ENCODE measurements at regions not wholly inside any gene's neighbourhood (a gene's known extent, or its start where the extent isn't known, plus 50 kb on each side); places are given as distances from the start of the nearest gene placed in this dataset.

GRCh38 chr6:30832864-30833263 is 51.5 kb upstream of the DDR1 start:
- no peak for ATAC-seq
- TF ChIP-seq RARB (CRISPR knock-in tag; IDR thresholded peaks at IDR 0.05) (no peak), PPARA (CRISPR knock-in tag; IDR thresholded peaks at IDR 0.05; ENCODE audit: borderline replicate concordance) (no peak), ZNF8 (CRISPR knock-in tag; IDR thresholded peaks at IDR 0.05) (no peak), TCF4 (CRISPR knock-in tag; IDR thresholded peaks at IDR 0.05; ENCODE audit: borderline replicate concordance) (no peak), SNAI2 (CRISPR knock-in tag; IDR thresholded peaks at IDR 0.05) (no peak), ZC3H10 (CRISPR knock-in tag; IDR thresholded peaks at IDR 0.05) (no peak), ZNF565 (CRISPR knock-in tag; conservative IDR thresholded peaks at IDR 0.05; ENCODE audit: low read depth) (no peak)
- TF ChIP-seq, protein P1, sequence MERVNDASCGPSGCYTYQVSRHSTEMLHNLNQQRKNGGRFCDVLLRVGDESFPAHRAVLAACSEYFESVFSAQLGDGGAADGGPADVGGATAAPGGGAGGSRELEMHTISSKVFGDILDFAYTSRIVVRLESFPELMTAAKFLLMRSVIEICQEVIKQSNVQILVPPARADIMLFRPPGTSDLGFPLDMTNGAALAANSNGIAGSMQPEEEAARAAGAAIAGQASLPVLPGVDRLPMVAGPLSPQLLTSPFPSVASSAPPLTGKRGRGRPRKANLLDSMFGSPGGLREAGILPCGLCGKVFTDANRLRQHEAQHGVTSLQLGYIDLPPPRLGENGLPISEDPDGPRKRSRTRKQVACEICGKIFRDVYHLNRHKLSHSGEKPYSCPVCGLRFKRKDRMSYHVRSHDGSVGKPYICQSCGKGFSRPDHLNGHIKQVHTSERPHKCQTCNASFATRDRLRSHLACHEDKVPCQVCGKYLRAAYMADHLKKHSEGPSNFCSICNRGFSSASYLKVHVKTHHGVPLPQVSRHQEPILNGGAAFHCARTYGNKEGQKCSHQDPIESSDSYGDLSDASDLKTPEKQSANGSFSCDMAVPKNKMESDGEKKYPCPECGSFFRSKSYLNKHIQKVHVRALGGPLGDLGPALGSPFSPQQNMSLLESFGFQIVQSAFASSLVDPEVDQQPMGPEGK (CRISPR knock-in tag; IDR thresholded peaks at IDR 0.05; ENCODE audit: borderline replicate concordance), result no peak
- TF ChIP-seq, protein P2, sequence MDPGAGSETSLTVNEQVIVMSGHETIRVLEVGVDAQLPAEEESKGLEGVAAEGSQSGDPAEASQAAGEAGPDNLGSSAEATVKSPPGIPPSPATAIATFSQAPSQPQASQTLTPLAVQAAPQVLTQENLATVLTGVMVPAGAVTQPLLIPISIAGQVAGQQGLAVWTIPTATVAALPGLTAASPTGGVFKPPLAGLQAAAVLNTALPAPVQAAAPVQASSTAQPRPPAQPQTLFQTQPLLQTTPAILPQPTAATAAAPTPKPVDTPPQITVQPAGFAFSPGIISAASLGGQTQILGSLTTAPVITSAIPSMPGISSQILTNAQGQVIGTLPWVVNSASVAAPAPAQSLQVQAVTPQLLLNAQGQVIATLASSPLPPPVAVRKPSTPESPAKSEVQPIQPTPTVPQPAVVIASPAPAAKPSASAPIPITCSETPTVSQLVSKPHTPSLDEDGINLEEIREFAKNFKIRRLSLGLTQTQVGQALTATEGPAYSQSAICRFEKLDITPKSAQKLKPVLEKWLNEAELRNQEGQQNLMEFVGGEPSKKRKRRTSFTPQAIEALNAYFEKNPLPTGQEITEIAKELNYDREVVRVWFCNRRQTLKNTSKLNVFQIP (CRISPR knock-in tag; IDR thresholded peaks at IDR 0.05; ENCODE audit: borderline replicate concordance, low read depth), result no peak

- TF ChIP-seq ISL1 (CRISPR knock-in tag; IDR thresholded peaks at IDR 0.05), result no peak
- TF ChIP-seq ZNF565 (CRISPR knock-in tag; conservative IDR thresholded peaks at IDR 0.05; ENCODE audit: low read depth), result no peak
- TF ChIP-seq ESRRG (CRISPR knock-in tag; IDR thresholded peaks at IDR 0.05), result no peak
- no peak for TF ChIP-seq RARB (CRISPR knock-in tag; IDR thresholded peaks at IDR 0.05)
- no peak for TF ChIP-seq ZFP30 (CRISPR knock-in tag; IDR thresholded peaks at IDR 0.05)
- TF ChIP-seq OSR1 (CRISPR knock-in tag; IDR thresholded peaks at IDR 0.05), result no peak
- no peak for TF ChIP-seq ARNTL (CRISPR knock-in tag; IDR thresholded peaks at IDR 0.05; ENCODE audit: borderline replicate concordance, low read depth)
- TF ChIP-seq ZC3H10 (CRISPR knock-in tag; IDR thresholded peaks at IDR 0.05), result no peak
- TF ChIP-seq, protein P1 (CRISPR knock-in tag; IDR thresholded peaks at IDR 0.05; ENCODE audit: borderline replicate concordance), result no peak
- TF ChIP-seq ZNF70 (CRISPR knock-in tag; IDR thresholded peaks at IDR 0.05), result no peak
- no peak for TF ChIP-seq GLIS3 (CRISPR knock-in tag; IDR thresholded peaks at IDR 0.05)
- no peak for TF ChIP-seq PPARA (CRISPR knock-in tag; IDR thresholded peaks at IDR 0.05; ENCODE audit: borderline replicate concordance)
- TF ChIP-seq, protein P3, sequence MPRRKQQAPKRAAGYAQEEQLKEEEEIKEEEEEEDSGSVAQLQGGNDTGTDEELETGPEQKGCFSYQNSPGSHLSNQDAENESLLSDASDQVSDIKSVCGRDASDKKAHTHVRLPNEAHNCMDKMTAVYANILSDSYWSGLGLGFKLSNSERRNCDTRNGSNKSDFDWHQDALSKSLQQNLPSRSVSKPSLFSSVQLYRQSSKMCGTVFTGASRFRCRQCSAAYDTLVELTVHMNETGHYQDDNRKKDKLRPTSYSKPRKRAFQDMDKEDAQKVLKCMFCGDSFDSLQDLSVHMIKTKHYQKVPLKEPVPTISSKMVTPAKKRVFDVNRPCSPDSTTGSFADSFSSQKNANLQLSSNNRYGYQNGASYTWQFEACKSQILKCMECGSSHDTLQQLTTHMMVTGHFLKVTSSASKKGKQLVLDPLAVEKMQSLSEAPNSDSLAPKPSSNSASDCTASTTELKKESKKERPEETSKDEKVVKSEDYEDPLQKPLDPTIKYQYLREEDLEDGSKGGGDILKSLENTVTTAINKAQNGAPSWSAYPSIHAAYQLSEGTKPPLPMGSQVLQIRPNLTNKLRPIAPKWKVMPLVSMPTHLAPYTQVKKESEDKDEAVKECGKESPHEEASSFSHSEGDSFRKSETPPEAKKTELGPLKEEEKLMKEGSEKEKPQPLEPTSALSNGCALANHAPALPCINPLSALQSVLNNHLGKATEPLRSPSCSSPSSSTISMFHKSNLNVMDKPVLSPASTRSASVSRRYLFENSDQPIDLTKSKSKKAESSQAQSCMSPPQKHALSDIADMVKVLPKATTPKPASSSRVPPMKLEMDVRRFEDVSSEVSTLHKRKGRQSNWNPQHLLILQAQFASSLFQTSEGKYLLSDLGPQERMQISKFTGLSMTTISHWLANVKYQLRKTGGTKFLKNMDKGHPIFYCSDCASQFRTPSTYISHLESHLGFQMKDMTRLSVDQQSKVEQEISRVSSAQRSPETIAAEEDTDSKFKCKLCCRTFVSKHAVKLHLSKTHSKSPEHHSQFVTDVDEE (CRISPR knock-in tag; IDR thresholded peaks at IDR 0.05), result no peak
- no peak for TF ChIP-seq ZNF8 (CRISPR knock-in tag; IDR thresholded peaks at IDR 0.05)
- no peak for ATAC-seq
Measured at GRCh38 chr6:30830438-30830837, 53.9 kb upstream of the DDR1 start.

GRCh38 chr6:30829639-30830255 is 54.6 kb upstream of the DDR1 start:
- TF ChIP-seq SNAI2 (CRISPR knock-in tag; IDR thresholded peaks at IDR 0.05) (no peak), ZC3H10 (CRISPR knock-in tag; IDR thresholded peaks at IDR 0.05) (no peak), ZFP30 (CRISPR knock-in tag; IDR thresholded peaks at IDR 0.05) (no peak)
- no peak for ATAC-seq

DNA sequence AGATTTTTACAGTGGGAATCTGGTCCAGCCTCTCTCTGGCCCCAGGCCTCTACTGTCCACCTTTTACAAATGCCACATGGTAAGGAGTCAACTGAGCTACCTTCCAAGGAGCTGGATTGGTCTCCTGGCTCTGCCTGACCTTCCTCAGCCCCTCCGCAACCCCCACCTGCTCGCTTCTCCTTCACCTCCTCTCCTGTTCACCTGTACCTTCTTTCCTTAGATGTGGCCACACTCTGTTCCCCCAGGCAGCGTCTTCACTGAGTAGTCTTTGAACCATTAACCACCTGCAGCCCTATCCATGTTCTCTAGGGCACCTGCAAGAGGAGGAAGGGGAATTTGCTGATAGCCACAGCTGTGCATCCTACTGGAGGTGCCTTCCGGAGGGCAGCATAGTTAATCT is 55.3 kb upstream of the DDR1 start:
- ATAC-seq, result peak; percentile 4; the same call in 1 of the 3 replicates
- no peak for TF ChIP-seq CREB5 (CRISPR knock-in tag; IDR thresholded peaks at IDR 0.05; ENCODE audit: low read depth)
- no peak for TF ChIP-seq RARB (CRISPR knock-in tag; IDR thresholded peaks at IDR 0.05)
- TF ChIP-seq ISL1 (CRISPR knock-in tag; IDR thresholded peaks at IDR 0.05), result no peak
- no peak for TF ChIP-seq OSR1 (CRISPR knock-in tag; IDR thresholded peaks at IDR 0.05)
- no peak for TF ChIP-seq CSDC2 (CRISPR knock-in tag; IDR thresholded peaks at IDR 0.05)
- TF ChIP-seq SNAI2 (CRISPR knock-in tag; IDR thresholded peaks at IDR 0.05), result no peak
- TF ChIP-seq ARNTL (CRISPR knock-in tag; IDR thresholded peaks at IDR 0.05; ENCODE audit: borderline replicate concordance, low read depth), result no peak
- no peak for TF ChIP-seq TOX (CRISPR knock-in tag; IDR thresholded peaks at IDR 0.05; ENCODE audit: borderline replicate concordance)
- no peak for TF ChIP-seq ESRRG (CRISPR knock-in tag; IDR thresholded peaks at IDR 0.05)
- no peak for TF ChIP-seq ZFP30 (CRISPR knock-in tag; IDR thresholded peaks at IDR 0.05)
- TF ChIP-seq, protein P2 (CRISPR knock-in tag; IDR thresholded peaks at IDR 0.05; ENCODE audit: borderline replicate concordance, low read depth), result no peak
- no peak for TF ChIP-seq ZC3H10 (CRISPR knock-in tag; IDR thresholded peaks at IDR 0.05)
- TF ChIP-seq PPARA (CRISPR knock-in tag; IDR thresholded peaks at IDR 0.05; ENCODE audit: borderline replicate concordance), result no peak

Measured in SK-N-SH treated with all-trans-retinoic acid at 6 μM for 48 hours (cell line).